Pancreas (tissue), 10 donors: ENCODE measurements at regions not wholly inside any gene's neighbourhood (a gene's known extent, or its start where the extent isn't known, plus 50 kb on each side); places are given as distances from the start of the nearest gene placed in this dataset.

ENCODE experiments used
- ATAC-seq, 4 donors: fragments of 200-7000 bp; cut with Tn5 transposase; one replicate each; pipeline versions ENCODE4 v1.8.0 to v1.9.1; 2020; ENCODE audit warnings: mild to moderate bottlenecking in 4 of 4, moderate library complexity in 4 of 4
- DNase-seq, 6 donors: peaks; one replicate each; pipeline ENCODE4 v3.0.0-alpha.2; 2020
- FAIRE-seq: peaks from 2 replicates; lab custom pipeline; 2012; peaks lifted over from hg19 to GRCh38; lab: Jason Lieb, UNC
- H3K27ac ChIP-seq, 4 donors: fragments of 200-600 bp; sonication (generic); 1 replicate in 3 of 4; 2 replicates in 1 of 4; pipeline versions ENCODE4 v1.5.0 to v1.8.0; 2020
- H3K27me3 ChIP-seq, 4 donors: fragments of 200-600 bp; one replicate each; pipeline ENCODE4 v1.8.0; 2021
- H3K36me3 ChIP-seq, 3 donors: fragments of 200-600 bp; sonication (generic) in 1 of 3; one replicate each; pipeline versions ENCODE4 v1.5.0 to v1.8.0; 2020 to 2021
- H3K4me1 ChIP-seq, 3 donors: fragments of 200-600 bp; one replicate each; pipeline ENCODE4 v1.8.0; 2021
- H3K4me3 ChIP-seq, 4 donors: fragments of 200-600 bp; sonication (generic) in 2 of 4; one replicate each; pipeline versions ENCODE4 v1.5.0 to v1.8.0; 2020 to 2021
- H3K9me3 ChIP-seq, 4 donors: fragments of 200-600 bp; one replicate each; pipeline ENCODE4 v1.8.0; 2021
- CTCF ChIP-seq, 4 donors: fragments of 200-600 bp; sonication (generic) in 3 of 4; IDR thresholded peaks; one replicate each; pipeline versions ENCODE4 v1.5.0 to v1.8.0; 2021; ENCODE audit warnings: antibody characterized with exemption in 4 of 4
- WGBS, 2 donors: extraction: QIAGEN DNeasy Blood & Tissue Kit; methylation state at CpG; one replicate each; pipeline ENCODE4 v1.1.7; 2013; 5-methylcytosine and 5-hydroxymethylcytosine counted together
- intact Hi-C, 3 donors: fragments of 100-400 bp; cut with DNase I; formaldehyde crosslinking; loops; one replicate each; pipeline versions ENCODE4 v1.11.1 to v1.14.2; 2022
- donor health status: healthy with polysubstance abuse.
- donor health status: DM: no; HTN: no; CAD: no; lungs with moderate emphysema.
- donor health status: DM: no; HTN: no; CAD: no.
- donor health status: control.
- donor health status: control.
- donor health status: Bipolar disorder and iron deficiency.
- donor health status: DM: yes; HTN: yes; CAD: no.
- donor health status: DM: no; HTN: no; CAD: no.
- donor health status: DM: no; HTN: no; CAD: no.
- donor health status: DM: yes; HTN: yes; CAD: no.

- no peak for ATAC-seq
- FAIRE-seq = no peak
- no peak for DNase-seq
- Histone ChIP-seq H3K27ac (no peak overlapping the region), H3K36me3 (no peaks in the 10 kb centered on the region), H3K4me1 (no peaks in the 10 kb centered on the region), H3K9me3 (no peaks in the 10 kb centered on the region), H3K27me3 (no peaks in the 10 kb centered on the region), H3K4me3 (no peak overlapping the region)
- WGBS, 2 donors = 48 to 63% methylated on average over 2 of the region's 2 CpGs
- TF ChIP-seq CTCF (IDR thresholded peaks at IDR 0.05) = no peak
- intact Hi-C loops = no loop called here
Observed at GRCh38 chr9:75607521-75607920, 283.0 kb upstream of the PCSK5 start.

GRCh38 chr9:75609401-75609800 is 281.1 kb upstream of the PCSK5 start:
- FAIRE-seq (no peak), ATAC-seq (no peak), DNase-seq (no peak)
- Histone ChIP-seq H3K4me3 (no peak overlapping the region), H3K4me1 (no peaks in the 10 kb centered on the region), H3K27ac (no peak overlapping the region), H3K9me3 (no peaks in the 10 kb centered on the region), H3K27me3 (no peaks in the 10 kb centered on the region), H3K36me3 (no peaks in the 10 kb centered on the region)
- TF ChIP-seq CTCF (IDR thresholded peaks at IDR 0.05) = no peak
- intact Hi-C loops = no loop called here

GRCh38 chr9:75610246-75610645 is 280.2 kb upstream of the PCSK5 start:
- intact Hi-C loops = no loop called here
- H3K9me3 ChIP-seq = no peaks in the 10 kb centered on the region
- FAIRE-seq = no peak
- no peaks in the 10 kb centered on the region for H3K4me1 ChIP-seq
- no peak for TF ChIP-seq CTCF (IDR thresholded peaks at IDR 0.05)
- WGBS, 2 donors = 37 to 45% methylated on average over 1 of the region's 1 CpG
- no peak overlapping the region for H3K27ac ChIP-seq
- no peaks in the 10 kb centered on the region for H3K36me3 ChIP-seq
- no peak overlapping the region for H3K4me3 ChIP-seq
- DNase-seq = no peak
- no peaks in the 10 kb centered on the region for H3K27me3 ChIP-seq
- no peak for ATAC-seq

- DNase-seq (no peak), FAIRE-seq (no peak), ATAC-seq (no peak)
- Histone ChIP-seq H3K9me3 (no peaks in the 10 kb centered on the region), H3K36me3 (no peaks in the 10 kb centered on the region), H3K27ac (no peak overlapping the region), H3K4me1 (no peaks in the 10 kb centered on the region), H3K4me3 (no peak overlapping the region), H3K27me3 (peaks cover 0 to 3% (median 0%) of the 10 kb centered on the region in 4 donors)
- intact Hi-C loops = no loop called here
- no peak for TF ChIP-seq CTCF (IDR thresholded peaks at IDR 0.05)
Observed at GRCh38 chr9:75612205-75612604, 278.3 kb upstream of the PCSK5 start.

GRCh38 chr9:75612754-75613153 is 277.7 kb upstream of the PCSK5 start:
- no peak for ATAC-seq
- TF ChIP-seq CTCF (IDR thresholded peaks at IDR 0.05) = no peak
- intact Hi-C loops = no loop called here

More at GRCh38 chr9:75612754-75613153, 277.7 kb upstream of the PCSK5 start:
- FAIRE-seq (no peak), DNase-seq (no peak)
- Histone ChIP-seq H3K27ac (no peak overlapping the region), H3K27me3 (peaks cover 0 to 6% (median 0%) of the 10 kb centered on the region in 4 donors), H3K4me3 (no peak overlapping the region), H3K36me3 (no peaks in the 10 kb centered on the region), H3K9me3 (no peaks in the 10 kb centered on the region), H3K4me1 (no peaks in the 10 kb centered on the region)
- 44 to 45% methylated on average over 3 of the region's 3 CpGs for WGBS, 2 donors
